HCT116 (cell line): ENCODE measurements at regions not wholly inside any gene's neighbourhood (a gene's known extent, or its start where the extent isn't known, plus 50 kb on each side); places are given as distances from the start of the nearest gene placed in this dataset.

ENCODE experiments used
- ATAC-seq: fragments of 200-7000 bp; cut with Tn5 transposase; 2 replicates; pipeline ENCODE4 v1.9.1; 2020; ENCODE audit warnings: mild to moderate bottlenecking, moderate library complexity
- BruUV-seq: library from RNA; stranded (reverse); fragments of 400-500 nt; replicated peaks from 2 replicates; lab custom pipeline; 2021; lab: Mats Ljungman, UMichigan
- CTCF ChIA-PET: fragments of 300-600 bp; sonication (Branson Sonifier 250); formaldehyde crosslinking; loops from one replicate; lab custom pipeline; 2021; ENCODE audit warnings: antibody characterized with exemption; lab: Charles Lee
- POLR2A ChIA-PET: fragments of 300-600, 350-600 bp; sonication (Branson Sonifier 250); formaldehyde crosslinking; loops from one replicate; lab custom pipeline; 2021; ENCODE audit warnings: antibody characterized with exemption; lab: Charles Lee
- RAD21 ChIA-PET, 2 experiments: fragments of 300-600 bp; sonication (Branson Sonifier 250); formaldehyde crosslinking; loops; one replicate each; lab custom pipeline; 2023; ENCODE audit warnings: low total read pairs in 2 of 2; ENCODE audit not compliant: uncharacterized antibody in 2 of 2, unreplicated experiment in 2 of 2, low non-redundant PET in 1 of 2; lab: Charles Lee
- DNase-seq: peaks from one replicate; pipeline ENCODE4 v3.0.0-alpha.2; 2010; ENCODE audit warnings: low read depth, low spot score
- H2AFZ ChIP-seq: fragments of 200-600 bp; shearing (Covaris generic), sonication (generic); 2 replicates; pipeline ENCODE4 v1.6.1; 2017; ENCODE audit warnings: low read depth, mixed run types, mixed read lengths, antibody characterized with exemption, low read length; ENCODE audit not compliant: poor library complexity, severe bottlenecking
- H3K27ac ChIP-seq: 2 replicates; pipeline ENCODE4 v1.5.1; 2012; ENCODE audit warnings: low read depth, low read length
- H3K27me3 ChIP-seq: fragments of 200-600 bp; sonication (generic); 2 replicates; pipeline ENCODE4 v1.6.1; 2016; ENCODE audit warnings: mixed run types, low read length, mixed read lengths; ENCODE audit not compliant: insufficient read depth
- H3K36me3 ChIP-seq, 2 experiments: fragments of 200-500 bp in 1 of 2; fragments of 200-600 bp in 1 of 2; sonication (Bioruptor generic) in 1 of 2; sonication (generic) in 1 of 2; 2 replicates each; pipeline versions ENCODE4 v1.5.1 to v1.6.1; 2014 to 2016; ENCODE audit warnings: low read length in 2 of 2, inconsistent platforms in 1 of 2, mixed read lengths in 1 of 2, mixed run types in 1 of 2; ENCODE audit not compliant: insufficient read depth in 2 of 2, control insufficient read depth in 1 of 2
- H3K4me1 ChIP-seq, 2 experiments: fragments of 200-600 bp in 1 of 2; sonication (generic) in 1 of 2; 2 replicates each; pipeline versions ENCODE4 v1.5.1 to v1.6.1; 2012 to 2017; ENCODE audit warnings: low read length in 2 of 2, inconsistent platforms in 1 of 2, mild to moderate bottlenecking in 1 of 2, mixed read lengths in 1 of 2, mixed run types in 1 of 2, moderate library complexity in 1 of 2; ENCODE audit not compliant: insufficient read depth in 2 of 2, control insufficient read depth in 1 of 2
- H3K4me2 ChIP-seq: fragments of 200-600 bp; sonication (generic); 2 replicates; pipeline ENCODE4 v1.6.1; 2017; ENCODE audit warnings: mixed run types, low read length, mixed read lengths
- H3K4me3 ChIP-seq, 2 experiments: fragments of 200-600 bp in 1 of 2; sonication (generic) in 1 of 2; replicated peaks in 1 of 2; 2 replicates each; pipeline ENCODE4 v1.5.1; 2011 to 2016; ENCODE audit warnings: low read length in 2 of 2, control low read depth in 1 of 2, low read depth in 1 of 2, mild to moderate bottlenecking in 1 of 2, mixed read lengths in 1 of 2, mixed run types in 1 of 2
- H3K79me2 ChIP-seq: fragments of 200-600 bp; sonication (generic); 2 replicates; pipeline ENCODE4 v1.6.1; 2017; ENCODE audit warnings: mild to moderate bottlenecking, mixed run types, low read length, moderate library complexity, mixed read lengths; ENCODE audit not compliant: insufficient read depth
- H3K9ac ChIP-seq: fragments of 200-600 bp; sonication (generic); 2 replicates; pipeline ENCODE4 v1.6.1; 2016; ENCODE audit warnings: low read length, mixed read lengths
- H3K9me2 ChIP-seq: fragments of 200-600 bp; sonication (generic), shearing (Covaris generic); 2 replicates; pipeline ENCODE4 v1.6.1; 2017; ENCODE audit warnings: mixed run types, mild to moderate bottlenecking, moderate library complexity; ENCODE audit not compliant: insufficient read depth
- H3K9me3 ChIP-seq, 2 experiments: fragments of 200-500 bp in 1 of 2; fragments of 200-600 bp in 1 of 2; sonication (Bioruptor generic) in 1 of 2; sonication (generic) in 1 of 2; 2 replicates each; pipeline ENCODE4 v1.6.1; 2014 to 2017; ENCODE audit warnings: low read length in 2 of 2, mixed read lengths in 2 of 2, inconsistent platforms in 1 of 2, low read depth in 1 of 2, mild to moderate bottlenecking in 1 of 2, mixed run types in 1 of 2, moderate library complexity in 1 of 2; ENCODE audit not compliant: control insufficient read depth in 1 of 2, insufficient read depth in 1 of 2
- H4K20me1 ChIP-seq: fragments of 200-600 bp; sonication (generic), shearing (Covaris generic); 2 replicates; pipeline ENCODE4 v1.6.1; 2017; ENCODE audit warnings: mixed run types, mild to moderate bottlenecking, moderate library complexity; ENCODE audit not compliant: insufficient read depth
- ATF3 ChIP-seq: IDR thresholded peaks from 2 replicates; pipeline ENCODE4 v1.6.1; 2012
- CEBPB ChIP-seq: IDR thresholded peaks from 2 replicates; pipeline ENCODE4 v1.6.1; 2012; ENCODE audit warnings: low read depth
- EZH2phosphoT487 ChIP-seq: fragments of 200-600 bp; IDR thresholded peaks from 2 replicates; pipeline ENCODE4 v1.6.1; 2018; ENCODE audit warnings: antibody characterized with exemption, borderline replicate concordance
- FOSL1 ChIP-seq: IDR thresholded peaks from 2 replicates; pipeline ENCODE4 v1.6.1; 2012; ENCODE audit warnings: low read depth
- JUND ChIP-seq: IDR thresholded peaks from 2 replicates; pipeline ENCODE4 v1.6.1; 2012
- MAX ChIP-seq: IDR thresholded peaks from 2 replicates; pipeline ENCODE4 v1.6.1; 2012
- REST ChIP-seq: IDR thresholded peaks from 2 replicates; pipeline ENCODE4 v1.6.1; 2012; ENCODE audit warnings: low read depth
- SIN3A ChIP-seq: IDR thresholded peaks from 2 replicates; pipeline ENCODE4 v1.6.1; 2012; ENCODE audit warnings: low read depth
- SRF ChIP-seq: IDR thresholded peaks from 2 replicates; pipeline ENCODE4 v1.6.1; 2012; ENCODE audit warnings: low read depth
- ZNF274 ChIP-seq: fragments of 200-500 bp; sonication (Bioruptor generic); IDR thresholded peaks from 2 replicates; pipeline ENCODE4 v1.6.1; 2014; ENCODE audit warnings: mild to moderate bottlenecking, low read depth, low read length, inconsistent platforms
- intact Hi-C: fragments of 100-400 bp; cut with micrococcal nuclease; formaldehyde crosslinking; loops from 2 replicates; pipeline ENCODE4 v1.10.0; 2022

DNA sequence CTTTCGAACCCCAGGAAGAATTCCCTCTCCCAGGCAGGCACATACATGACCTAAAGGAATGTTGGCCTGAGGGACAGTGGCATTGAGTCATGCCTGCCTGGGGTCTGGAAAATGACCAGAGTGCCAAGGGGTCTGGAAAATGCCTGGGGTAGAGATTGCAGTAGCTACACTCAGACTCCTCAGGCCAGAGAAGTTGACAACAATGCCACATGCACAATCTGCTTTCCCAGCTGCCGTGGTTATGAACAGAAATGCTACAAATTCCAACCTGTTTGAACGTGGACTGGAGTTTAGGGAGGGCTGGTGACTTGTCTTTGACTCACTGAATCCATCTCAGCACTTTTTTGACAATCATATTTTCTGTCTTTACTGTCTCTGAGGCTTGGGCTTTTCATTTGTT, 250.0 kb downstream of the ABCC12 start:
- POLR2A ChIA-PET = no interaction called here
- H3K27me3 ChIP-seq = peaks cover 12% of the 10 kb centered on the region
- no peaks in the 10 kb centered on the region for H3K9me2 ChIP-seq
- TF ChIP-seq JUND (no peak), CEBPB (no peak), REST (no peak), MAX (no peak), FOSL1 (no peak), SIN3A (no peak), SRF (no peak), ATF3 (no peak), ZNF274 (no peak), EZH2phosphoT487 (no peak)
- intact Hi-C loops = no loop called here
- no peak overlapping the region for H3K9ac ChIP-seq
- BruUV-seq = no TSS peak
- no peaks in the 10 kb centered on the region for H3K9me3 ChIP-seq
- no peaks in the 10 kb centered on the region for H3K79me2 ChIP-seq
- no peak overlapping the region for H3K4me3 ChIP-seq
- H3K4me2 ChIP-seq = no peak overlapping the region
- H4K20me1 ChIP-seq = no peaks in the 10 kb centered on the region
- DNase-seq (no peak), ATAC-seq (no peak)
- no peak overlapping the region for H2AFZ ChIP-seq
- H3K36me3 ChIP-seq = no peaks in the 10 kb centered on the region
- H3K27ac ChIP-seq = no peak overlapping the region
- CTCF ChIA-PET = no interaction called here
- H3K4me1 ChIP-seq = no peaks in the 10 kb centered on the region; a peak in 1 of 4 replicates
- RAD21 ChIA-PET = no interaction called here
